ENCODE measurements at regions not wholly inside any gene's neighbourhood (a gene's known extent, or its start where the extent isn't known, plus 50 kb on each side); places are given as distances from the start of the nearest gene placed in this dataset.

GRCh38 chr9:38276771-38277439 lies 115.6 kb upstream of the ALDH1B1 start:
- no peak for TF ChIP-seq REST (IDR thresholded peaks at IDR 0.05; ENCODE audit: unreplicated experiment)
- TF ChIP-seq, protein P1, sequence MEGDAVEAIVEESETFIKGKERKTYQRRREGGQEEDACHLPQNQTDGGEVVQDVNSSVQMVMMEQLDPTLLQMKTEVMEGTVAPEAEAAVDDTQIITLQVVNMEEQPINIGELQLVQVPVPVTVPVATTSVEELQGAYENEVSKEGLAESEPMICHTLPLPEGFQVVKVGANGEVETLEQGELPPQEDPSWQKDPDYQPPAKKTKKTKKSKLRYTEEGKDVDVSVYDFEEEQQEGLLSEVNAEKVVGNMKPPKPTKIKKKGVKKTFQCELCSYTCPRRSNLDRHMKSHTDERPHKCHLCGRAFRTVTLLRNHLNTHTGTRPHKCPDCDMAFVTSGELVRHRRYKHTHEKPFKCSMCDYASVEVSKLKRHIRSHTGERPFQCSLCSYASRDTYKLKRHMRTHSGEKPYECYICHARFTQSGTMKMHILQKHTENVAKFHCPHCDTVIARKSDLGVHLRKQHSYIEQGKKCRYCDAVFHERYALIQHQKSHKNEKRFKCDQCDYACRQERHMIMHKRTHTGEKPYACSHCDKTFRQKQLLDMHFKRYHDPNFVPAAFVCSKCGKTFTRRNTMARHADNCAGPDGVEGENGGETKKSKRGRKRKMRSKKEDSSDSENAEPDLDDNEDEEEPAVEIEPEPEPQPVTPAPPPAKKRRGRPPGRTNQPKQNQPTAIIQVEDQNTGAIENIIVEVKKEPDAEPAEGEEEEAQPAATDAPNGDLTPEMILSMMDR (conservative IDR thresholded peaks at IDR 0.05; ENCODE audit: low read depth in 2 of 2) = no peak
- no peak for TF ChIP-seq EZH2 (IDR thresholded peaks at IDR 0.05; ENCODE audit: low read depth, unreplicated experiment)
- no peak for TF ChIP-seq POLR2AphosphoS5 (IDR thresholded peaks at IDR 0.05; ENCODE audit: low read depth)
- TF ChIP-seq EZH2phosphoT487 (IDR thresholded peaks at IDR 0.05; ENCODE audit: unreplicated experiment) = no peak
- no peak for TF ChIP-seq ETS1 (IDR thresholded peaks at IDR 0.05)
- no peak for TF ChIP-seq CREB1 (CRISPR knock-in tag; IDR thresholded peaks at IDR 0.05; ENCODE audit: low read depth)
- no peak for TF ChIP-seq JUNB (IDR thresholded peaks at IDR 0.05; ENCODE audit: unreplicated experiment)
- TF ChIP-seq ZNF114 (CRISPR knock-in tag; IDR thresholded peaks at IDR 0.05) = no peak

All from GM23338 (cell line).